ENCODE measurements at regions not wholly inside any gene's neighbourhood (a gene's known extent, or its start where the extent isn't known, plus 50 kb on each side); places are given as distances from the start of the nearest gene placed in this dataset.

GRCh38 chr2:120422465-120423160 lies 76.7 kb downstream of the INHBB start:
- intact Hi-C loops (cut with DNase I), result no loop called here
- no peaks in the 10 kb centered on the region for H3K9me3 ChIP-seq
- no peak overlapping the region for H3K27ac ChIP-seq
- 32% methylated on average over 4 of the region's 9 CpGs for WGBS (ENCODE audit: insufficient coverage, low coverage, low lambda C conversion rate, missing lambda C conversion rate)
- H3K4me1 ChIP-seq, result no peaks in the 10 kb centered on the region
- H3K36me3 ChIP-seq, result no peaks in the 10 kb centered on the region
- TF ChIP-seq POLR2A (IDR thresholded peaks at IDR 0.05), result no peak
- no peak for TF ChIP-seq CTCF (IDR thresholded peaks at IDR 0.05)
- DNase-seq (no peak), ATAC-seq (peak in 2 of 4 donors; percentile 13 to 20)
- no peaks in the 10 kb centered on the region for H3K27me3 ChIP-seq
- no peak overlapping the region for H3K4me3 ChIP-seq

- H3K36me3 ChIP-seq, result no peaks in the 10 kb centered on the region
- intact Hi-C loops (cut with DNase I), result no loop called here
- H3K4me3 ChIP-seq, result no peak overlapping the region
- H3K9me3 ChIP-seq, result no peaks in the 10 kb centered on the region
- H3K4me1 ChIP-seq, result no peaks in the 10 kb centered on the region
- H3K27ac ChIP-seq, result no peak overlapping the region
- peak in 1 of 3 donors; percentile 33 for DNase-seq
- 57% methylated on average over 4 of the region's 6 CpGs for WGBS (ENCODE audit: insufficient coverage, low coverage, low lambda C conversion rate, missing lambda C conversion rate)
- no peak for TF ChIP-seq POLR2A (IDR thresholded peaks at IDR 0.05)
- TF ChIP-seq CTCF (IDR thresholded peaks at IDR 0.05), result no peak
- H3K27me3 ChIP-seq, result no peaks in the 10 kb centered on the region
- ATAC-seq, result peak in 2 of 4 donors; percentile 16 to 24
These were observed 77.4 kb downstream of the INHBB start for GRCh38 chr2:120423167-120423943.

DNA sequence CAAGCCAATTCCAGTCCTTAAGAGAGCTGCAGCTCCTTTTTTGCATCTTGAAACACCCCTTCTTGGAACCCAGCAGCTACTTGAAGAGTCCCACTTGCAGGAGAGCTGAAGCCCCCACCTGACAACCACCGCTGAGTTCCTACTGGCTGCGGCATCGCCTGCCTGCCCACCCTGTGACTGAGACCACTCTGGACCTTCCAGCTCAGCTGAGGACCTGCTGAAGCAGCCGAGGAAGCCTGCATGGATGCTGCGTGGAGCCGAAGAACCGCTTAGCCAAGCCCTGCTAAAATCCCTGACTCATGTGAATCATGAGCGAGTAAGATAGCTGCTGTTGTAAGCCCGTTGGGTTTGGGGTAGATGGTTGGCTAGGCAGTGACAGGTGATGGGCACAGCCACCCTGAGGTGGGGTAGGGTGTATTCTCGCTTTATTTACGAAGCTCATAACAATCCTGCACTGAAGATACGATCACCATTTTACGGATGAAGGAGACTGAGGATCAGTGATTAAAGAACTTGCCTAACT lies 78.4 kb downstream of the INHBB start:
- no peak overlapping the region for H3K27ac ChIP-seq
- no peaks in the 10 kb centered on the region for H3K9me3 ChIP-seq
- intact Hi-C loops (cut with DNase I), result no loop called here
- no peak overlapping the region for H3K4me3 ChIP-seq
- ATAC-seq (no peak), DNase-seq (peak in 2 of 3 donors; percentile 23 to 40)
- H3K4me1 ChIP-seq, result no peaks in the 10 kb centered on the region
- no peaks in the 10 kb centered on the region for H3K27me3 ChIP-seq
- TF ChIP-seq POLR2A (IDR thresholded peaks at IDR 0.05), result no peak
- TF ChIP-seq CTCF (IDR thresholded peaks at IDR 0.05), result no peak
- whole genome bisulfite sequencing (ENCODE audit: insufficient coverage, low coverage, low lambda C conversion rate, missing lambda C conversion rate), result 63% methylated on average over 6 of the region's 13 CpGs
- H3K36me3 ChIP-seq, result no peaks in the 10 kb centered on the region

- Histone ChIP-seq H3K9me3 (no peaks in the 10 kb centered on the region), H3K36me3 (no peaks in the 10 kb centered on the region), H3K4me1 (no peaks in the 10 kb centered on the region), H3K27me3 (no peaks in the 10 kb centered on the region), H3K4me3 (no peak overlapping the region), H3K27ac (no peak overlapping the region)
- TF ChIP-seq CTCF (IDR thresholded peaks at IDR 0.05) (no peak), POLR2A (IDR thresholded peaks at IDR 0.05) (no peak)
- DNase-seq, result no peak
- intact Hi-C loops (cut with DNase I), result no loop called here
- ATAC-seq, result no peak
- WGBS (ENCODE audit: insufficient coverage, low coverage, low lambda C conversion rate, missing lambda C conversion rate), result 87% methylated on average over 6 of the region's 16 CpGs
These were observed 79.1 kb downstream of the INHBB start for GRCh38 chr2:120425014-120425413.
